ENCODE measurements at regions not wholly inside any gene's neighbourhood (a gene's known extent, or its start where the extent isn't known, plus 50 kb on each side); places are given as distances from the start of the nearest gene placed in this dataset.

GRCh38 chr15:81485806-81486205 is 111.8 kb upstream of the TMC3 start:
- H4K20me1 ChIP-seq (replicated peaks; ENCODE audit: control insufficient read depth, insufficient read depth, low read length), result no peaks in the 10 kb centered on the region
- no peak for DNase-seq (ENCODE audit: extremely low read depth in 1 of 4, low spot score in 3 of 4)
- no peak overlapping the region for H3K9ac ChIP-seq (ENCODE audit: insufficient read depth in 1 of 2, low read depth in 2 of 2, low read length in 2 of 2)
- H3K27me3 ChIP-seq (ENCODE audit: control insufficient read depth in 2 of 2, insufficient read depth in 2 of 2, low read length in 2 of 2), result peaks cover 9 to 27% of the 10 kb centered on the region in 2 experiments; a peak in 3 of 5 replicates
- no peaks in the 10 kb centered on the region for H3K79me2 ChIP-seq (ENCODE audit: control insufficient read depth, insufficient read depth, low read length)
- no peak for ATAC-seq
- CTCF ChIA-PET (ENCODE audit: low intra/inter-chr PET ratio), result no interaction called here
- intact Hi-C loops (cut with micrococcal nuclease) (no loop called here), in situ Hi-C loops (cut with MboI) (loop anchor here (10.0 to 25.0 kb wide), 2 partner anchors 626 to 709 kb away; no protein-coding TSS in a partner anchor)
- no peaks in the 10 kb centered on the region for H3K36me3 ChIP-seq (ENCODE audit: control insufficient read depth, insufficient read depth, low read length)
- no peak overlapping the region for H3K4me3 ChIP-seq
- H3K27ac ChIP-seq (ENCODE audit: extremely low read depth, low read depth, low read length), result no peak overlapping the region
- BruUV-seq (replicated peaks), result no TSS peak
- H3K9me1 ChIP-seq (ENCODE audit: control insufficient read depth, insufficient read depth, low read length), result no peaks in the 10 kb centered on the region
- H3K4me1 ChIP-seq (replicated peaks in 1 of 2; ENCODE audit: control insufficient read depth in 2 of 2, insufficient read depth in 2 of 2, low read length in 2 of 2), result no peaks in the 10 kb centered on the region
- TF ChIP-seq NFIC (IDR thresholded peaks at IDR 0.05), result peak; percentile 58
- TF ChIP-seq ZBTB34 (CRISPR knock-in tag; IDR thresholded peaks at IDR 0.05), result no peak
- no peak for TF ChIP-seq ESRRA (IDR thresholded peaks at IDR 0.05; ENCODE audit: borderline replicate concordance, low read depth)
- TF ChIP-seq NEUROD1 (IDR thresholded peaks at IDR 0.05; ENCODE audit: borderline replicate concordance, low read depth, low read length, partially characterized antibody), result no peak
- no peak for TF ChIP-seq LARP7 (IDR thresholded peaks at IDR 0.05)
- no peak for TF ChIP-seq MBD2 (IDR thresholded peaks at IDR 0.05; ENCODE audit: borderline replicate concordance, low read depth)
- TF ChIP-seq NCOA1 (IDR thresholded peaks at IDR 0.05; ENCODE audit: low read depth), result no peak
- TF ChIP-seq GABPA (tag; conservative IDR thresholded peaks at IDR 0.05; ENCODE audit: low read depth), result no peak
- TF ChIP-seq SIX5 (IDR thresholded peaks at IDR 0.05; ENCODE audit: borderline replicate concordance in 1 of 2, insufficient read depth in 1 of 2, low read depth in 1 of 2, low read length in 2 of 2), result no peak
- no peak for TF ChIP-seq CC2D1A (IDR thresholded peaks at IDR 0.05)
- TF ChIP-seq ZNF707 (CRISPR knock-in tag; conservative IDR thresholded peaks at IDR 0.05), result no peak
- TF ChIP-seq ZNF212 (CRISPR knock-in tag; IDR thresholded peaks at IDR 0.05), result no peak
- TF ChIP-seq ZNF274 (IDR thresholded peaks at IDR 0.05; ENCODE audit: borderline replicate concordance, low read depth, low read length), result no peak
- TF ChIP-seq GATA2 (CRISPR knock-in tag; IDR thresholded peaks at IDR 0.05), result no peak
- TF ChIP-seq TRIM25 (IDR thresholded peaks at IDR 0.05; ENCODE audit: borderline replicate concordance), result no peak
- TF ChIP-seq RBM25 (IDR thresholded peaks at IDR 0.05; ENCODE audit: low read depth, low read length, severe bottlenecking), result peak; percentile 25
- no peak for FAIRE-seq
- no peaks in the 10 kb centered on the region for H3K9me3 ChIP-seq (replicated peaks; ENCODE audit: control insufficient read depth, insufficient read depth, low read depth, low read length)
- POLR2A ChIA-PET, result no interaction called here
- 0% methylated on average over 5 of the region's 5 CpGs for WGBS (ENCODE audit: insufficient coverage, low coverage, missing lambda C conversion rate)
- H2AFZ ChIP-seq (ENCODE audit: low read depth, low read length), result no peak overlapping the region
- H3K4me2 ChIP-seq (ENCODE audit: insufficient read depth, low read length), result no peak overlapping the region
